AG10803 (cell line): ENCODE measurements at regions not wholly inside any gene's neighbourhood (a gene's known extent, or its start where the extent isn't known, plus 50 kb on each side); places are given as distances from the start of the nearest gene placed in this dataset.
A peak's percentile ranks its signal among the peaks of the same experiment; 100 is the strongest.

Source experiments
- DNase-seq: peaks from one replicate; pipeline ENCODE4 v3.0.0; 2010; ENCODE audit warnings: low read depth
- H3K4me3 ChIP-seq: 2 replicates; pipeline ENCODE4 v1.5.1; 2011; ENCODE audit warnings: mild to moderate bottlenecking, low read length, control low read depth
- CTCF ChIP-seq: conservative IDR thresholded peaks from 2 replicates; pipeline ENCODE4 v1.5.1; 2011; ENCODE audit warnings: mild to moderate bottlenecking, low read length, control low read depth, inconsistent platforms

GRCh38 chr10:117936566-117936965, 110.2 kb downstream of the RAB11FIP2 start:
- no peak for TF ChIP-seq CTCF
- no peak overlapping the region for H3K4me3 ChIP-seq
- peak; percentile 29 for DNase-seq

DNA sequence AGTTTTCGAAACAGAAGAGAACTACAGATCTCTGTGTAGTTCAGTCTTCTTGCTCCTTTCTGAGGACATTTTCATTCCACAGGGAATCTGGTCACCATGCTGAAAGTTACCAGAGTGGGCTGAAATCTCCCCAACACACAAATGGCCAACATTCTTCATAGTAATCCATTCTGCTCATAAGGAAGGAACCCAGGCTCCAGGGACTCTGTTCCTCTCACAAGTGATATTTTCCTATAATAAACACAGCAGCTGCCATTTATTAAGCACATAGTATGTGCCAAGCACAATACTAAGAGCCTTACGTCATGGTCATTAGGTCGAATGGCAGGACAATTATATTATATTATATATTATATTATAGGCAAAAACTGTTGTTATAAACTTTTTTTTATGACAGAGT, 109.8 kb downstream of the RAB11FIP2 start:
- no peak overlapping the region for H3K4me3 ChIP-seq
- DNase-seq, result peak; percentile 15
- no peak for TF ChIP-seq CTCF

DNA sequence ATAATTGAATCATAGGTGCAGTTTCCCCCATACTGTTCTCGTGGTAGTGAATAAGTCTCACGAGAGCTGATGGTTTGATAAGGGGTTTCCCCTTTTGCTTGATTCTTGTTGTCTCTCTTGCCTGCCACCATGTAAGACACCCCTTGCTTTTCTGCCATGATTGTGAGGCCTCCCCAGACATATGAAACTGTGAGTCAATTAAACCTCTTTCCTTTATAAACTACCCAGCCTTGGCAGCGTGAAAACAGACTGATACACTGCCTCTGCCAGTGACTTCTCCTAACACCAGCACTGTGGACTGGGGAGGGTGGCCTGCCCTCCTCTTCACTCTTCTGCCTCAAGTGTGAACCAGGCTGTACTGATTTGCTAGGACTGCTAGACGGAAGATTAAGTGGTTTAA, 108.6 kb downstream of the RAB11FIP2 start:
- TF ChIP-seq CTCF, result no peak
- DNase-seq, result no peak
- no peak overlapping the region for H3K4me3 ChIP-seq

- DNase-seq, result peak; percentile 64
- no peak for TF ChIP-seq CTCF
- H3K4me3 ChIP-seq, result no peak overlapping the region
These were observed 104.5 kb downstream of the RAB11FIP2 start for GRCh38 chr10:117942226-117942625.

GRCh38 chr10:117944676-117945447, 101.9 kb downstream of the RAB11FIP2 start:
- TF ChIP-seq CTCF, result no peak
- no peak for DNase-seq
- no peak overlapping the region for H3K4me3 ChIP-seq

GRCh38 chr10:117945651-117946050, 101.1 kb downstream of the RAB11FIP2 start:
- no peak overlapping the region for H3K4me3 ChIP-seq
- DNase-seq, result no peak
- no peak for TF ChIP-seq CTCF

DNA sequence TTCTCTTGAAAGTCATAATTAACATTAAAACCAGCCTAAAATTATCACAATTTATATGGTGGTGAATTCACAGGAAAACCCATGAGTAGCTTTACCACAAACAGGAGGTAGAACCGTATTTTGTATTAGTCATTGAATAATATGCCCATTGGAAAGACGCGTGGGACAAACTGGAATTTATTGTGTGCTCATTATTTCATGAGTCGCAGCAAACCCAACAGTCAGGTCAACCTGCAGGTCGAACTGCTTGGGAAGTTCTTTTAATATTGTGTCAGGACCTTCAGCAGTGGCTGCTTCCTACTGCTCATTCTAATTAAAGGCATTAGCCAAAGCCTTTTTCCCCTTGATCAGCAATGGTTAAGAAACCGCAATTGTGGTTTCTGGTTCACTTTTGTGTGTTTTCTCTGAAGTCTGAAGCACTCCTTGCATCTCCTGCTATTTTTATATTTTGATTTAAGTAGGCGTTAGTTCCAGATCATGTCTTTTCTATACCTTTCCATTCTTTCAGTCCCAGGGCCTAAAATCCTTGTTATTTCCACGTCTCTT, 100.1 kb downstream of the RAB11FIP2 start:
- no peak overlapping the region for H3K4me3 ChIP-seq
- DNase-seq, result peak; percentile 65
- no peak for TF ChIP-seq CTCF
